WTC11 (cell line): ENCODE measurements at regions not wholly inside any gene's neighbourhood (a gene's known extent, or its start where the extent isn't known, plus 50 kb on each side); places are given as distances from the start of the nearest gene placed in this dataset.
"Not testable (repeated sequence)": the region's sequence is repeated elsewhere in the genome, so short reads cannot be mapped to it uniquely, and the experiment has no call there.

Experiments
- ATAC-seq: fragments of 200-7000 bp; cut with Tn5 transposase; 2 replicates; pipeline ENCODE4 v1.10.0; 2021; ENCODE audit warnings: mild to moderate bottlenecking, moderate library complexity
- CTCF ChIA-PET: fragments of 300-600 bp; sonication (Branson Sonifier 250); formaldehyde crosslinking; loops from one replicate; lab custom pipeline; 2021; ENCODE audit warnings: antibody characterized with exemption; lab: Charles Lee
- POLR2A ChIA-PET: fragments of 350-600 bp; sonication (Branson Sonifier 250); formaldehyde crosslinking; loops from one replicate; lab custom pipeline; 2021; ENCODE audit warnings: antibody characterized with exemption; lab: Charles Lee
- DNase-seq: peaks from one replicate; pipeline ENCODE4 v3.0.0; 2021; ENCODE audit warnings: low spot score
- H3K27ac Mint-ChIP-seq: 2 replicates; pipeline ENCODE4 v1.8.0; 2021; ENCODE audit warnings: mixed read lengths
- H3K27me3 Mint-ChIP-seq: 2 replicates; pipeline ENCODE4 v1.8.0; 2021; ENCODE audit warnings: low read depth, mild to moderate bottlenecking, moderate library complexity, mixed read lengths
- H3K36me3 Mint-ChIP-seq: 2 replicates; pipeline ENCODE4 v1.8.0; 2021; ENCODE audit warnings: mixed read lengths
- H3K4me1 Mint-ChIP-seq: 2 replicates; pipeline ENCODE4 v1.8.0; 2022; ENCODE audit warnings: mixed read lengths
- H3K4me3 Mint-ChIP-seq: 2 replicates; pipeline ENCODE4 v1.8.0; 2021; ENCODE audit warnings: mild to moderate bottlenecking, moderate library complexity, mixed read lengths
- H3K9me3 Mint-ChIP-seq: 2 replicates; pipeline ENCODE4 v1.8.0; 2021; ENCODE audit warnings: mixed read lengths
- CBFB ChIP-seq: sonication (generic); formaldehyde crosslinking; IDR thresholded peaks from 2 replicates; pipeline ENCODE4 v1.8.1; 2022; ENCODE audit warnings: mild to moderate bottlenecking, low read depth, missing genetic modification reagents
- ESRRA ChIP-seq: sonication (generic); formaldehyde crosslinking; IDR thresholded peaks from 2 replicates; pipeline ENCODE4 v1.8.1; 2022; ENCODE audit warnings: mild to moderate bottlenecking, missing genetic modification reagents, borderline replicate concordance
- HMGA2 ChIP-seq: fragments of 250-450 bp; sonication (Bioruptor Pico); IDR thresholded peaks from 2 replicates; pipeline ENCODE4 v1.4.0; 2021; ENCODE audit warnings: mild to moderate bottlenecking, moderate library complexity
- JUN ChIP-seq: sonication (generic); formaldehyde crosslinking; IDR thresholded peaks from 2 replicates; pipeline ENCODE4 v1.8.0; 2023; ENCODE audit warnings: mild to moderate bottlenecking, missing genetic modification reagents
- MXD4 ChIP-seq: fragments of 250-450 bp; sonication (Bioruptor Pico); IDR thresholded peaks from 2 replicates; pipeline ENCODE4 v1.8.0; 2021; ENCODE audit warnings: mild to moderate bottlenecking, moderate library complexity, borderline replicate concordance
- SMAD3 ChIP-seq: sonication (generic); formaldehyde crosslinking; IDR thresholded peaks from 2 replicates; pipeline ENCODE4 v1.8.0; 2022; ENCODE audit warnings: missing genetic modification reagents, mild to moderate bottlenecking, borderline replicate concordance
- TEAD1 ChIP-seq: sonication (generic); formaldehyde crosslinking; IDR thresholded peaks from 2 replicates; pipeline ENCODE4 v1.8.0; 2022; ENCODE audit warnings: mild to moderate bottlenecking, missing genetic modification reagents
- ZNF121 ChIP-seq: sonication (generic); formaldehyde crosslinking; IDR thresholded peaks from 2 replicates; pipeline ENCODE4 v1.8.0; 2023; ENCODE audit warnings: missing genetic modification reagents
- ZNF219 ChIP-seq: sonication (generic); formaldehyde crosslinking; IDR thresholded peaks from 2 replicates; pipeline ENCODE4 v1.8.0; 2023; ENCODE audit warnings: missing genetic modification reagents, mild to moderate bottlenecking, borderline replicate concordance
- ZNF263 ChIP-seq: sonication (generic); formaldehyde crosslinking; IDR thresholded peaks from 2 replicates; pipeline ENCODE4 v1.8.1; 2022; ENCODE audit warnings: low read depth, mild to moderate bottlenecking, moderate library complexity, missing genetic modification reagents
- TF ChIP-seq, protein P1 (sequence below): sonication (generic); formaldehyde crosslinking; IDR thresholded peaks from 2 replicates; pipeline ENCODE4 v1.8.1; 2023; ENCODE audit warnings: mild to moderate bottlenecking, missing genetic modification reagents, moderate library complexity
- TF ChIP-seq, protein P2 (sequence below): sonication (generic); formaldehyde crosslinking; IDR thresholded peaks from 2 replicates; pipeline ENCODE4 v1.8.1; 2022; ENCODE audit warnings: low read depth, missing genetic modification reagents, borderline replicate concordance

DNA sequence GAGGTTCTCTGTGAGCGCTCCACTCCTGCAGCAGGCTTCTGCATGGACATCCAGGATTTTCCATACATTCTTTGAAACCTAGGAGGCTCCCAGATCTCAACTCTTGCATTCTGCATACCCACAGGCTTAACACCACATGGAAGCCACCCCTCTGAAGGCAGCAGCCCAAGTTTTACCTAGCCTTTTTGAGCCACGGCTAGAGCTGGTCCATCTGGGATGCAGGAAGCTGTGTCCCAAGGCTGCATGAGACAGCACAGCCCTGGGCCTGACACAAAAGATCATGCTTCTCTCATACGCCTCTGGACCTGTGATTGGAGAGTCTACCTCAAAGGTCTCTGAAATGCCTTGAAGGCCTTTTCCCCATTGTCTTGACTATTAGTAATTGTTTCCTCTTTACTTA, 53.6 kb upstream of the RPRM start:
- H3K4me1 Mint-ChIP-seq: peaks cover 61% of the 10 kb centered on the region
- peaks cover 54% of the 10 kb centered on the region for H3K36me3 Mint-ChIP-seq
- no peaks in the 10 kb centered on the region for H3K27me3 Mint-ChIP-seq
- H3K9me3 Mint-ChIP-seq: peaks cover 58% of the 10 kb centered on the region
- TF ChIP-seq JUN (CRISPR knock-in tag) (no peak), CBFB (CRISPR knock-in tag) (no peak), ZNF263 (CRISPR knock-in tag) (no peak), MXD4 (CRISPR knock-in tag) (no peak), SMAD3 (CRISPR knock-in tag) (no peak), ZNF219 (CRISPR knock-in tag) (no peak)
- TF ChIP-seq, protein P1, sequence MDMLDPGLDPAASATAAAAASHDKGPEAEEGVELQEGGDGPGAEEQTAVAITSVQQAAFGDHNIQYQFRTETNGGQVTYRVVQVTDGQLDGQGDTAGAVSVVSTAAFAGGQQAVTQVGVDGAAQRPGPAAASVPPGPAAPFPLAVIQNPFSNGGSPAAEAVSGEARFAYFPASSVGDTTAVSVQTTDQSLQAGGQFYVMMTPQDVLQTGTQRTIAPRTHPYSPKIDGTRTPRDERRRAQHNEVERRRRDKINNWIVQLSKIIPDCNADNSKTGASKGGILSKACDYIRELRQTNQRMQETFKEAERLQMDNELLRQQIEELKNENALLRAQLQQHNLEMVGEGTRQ: no peak
- TF ChIP-seq, protein P2, sequence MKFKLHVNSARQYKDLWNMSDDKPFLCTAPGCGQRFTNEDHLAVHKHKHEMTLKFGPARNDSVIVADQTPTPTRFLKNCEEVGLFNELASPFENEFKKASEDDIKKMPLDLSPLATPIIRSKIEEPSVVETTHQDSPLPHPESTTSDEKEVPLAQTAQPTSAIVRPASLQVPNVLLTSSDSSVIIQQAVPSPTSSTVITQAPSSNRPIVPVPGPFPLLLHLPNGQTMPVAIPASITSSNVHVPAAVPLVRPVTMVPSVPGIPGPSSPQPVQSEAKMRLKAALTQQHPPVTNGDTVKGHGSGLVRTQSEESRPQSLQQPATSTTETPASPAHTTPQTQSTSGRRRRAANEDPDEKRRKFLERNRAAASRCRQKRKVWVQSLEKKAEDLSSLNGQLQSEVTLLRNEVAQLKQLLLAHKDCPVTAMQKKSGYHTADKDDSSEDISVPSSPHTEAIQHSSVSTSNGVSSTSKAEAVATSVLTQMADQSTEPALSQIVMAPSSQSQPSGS: no peak
- CTCF ChIA-PET: no interaction called here
- no peak overlapping the region for H3K4me3 Mint-ChIP-seq
- POLR2A ChIA-PET: no interaction called here
- ATAC-seq (peak; percentile 76), DNase-seq (no peak)
- H3K27ac Mint-ChIP-seq: peak overlapping the region; percentile 74

DNA sequence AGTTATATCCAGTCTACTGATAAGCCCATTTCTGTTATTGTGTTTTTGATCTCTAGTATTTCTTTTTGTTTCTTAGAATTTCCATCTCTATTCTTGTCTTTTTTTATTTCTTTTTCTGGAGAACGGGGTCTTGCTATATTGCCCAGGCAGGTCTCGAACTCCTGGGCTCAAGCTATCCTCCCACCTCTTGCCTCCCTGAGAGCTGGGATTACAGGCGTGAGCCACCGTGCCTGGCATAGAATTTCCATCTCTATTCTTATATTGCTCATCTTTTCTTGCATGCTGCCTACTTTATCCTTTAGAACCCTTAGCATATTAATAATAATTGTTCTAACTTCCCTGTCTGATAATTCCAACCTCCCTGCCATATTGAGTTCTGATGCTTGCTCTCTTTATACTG, 55.2 kb upstream of the RPRM start:
- ChIA-PET POLR2A (interaction anchor here (0.6 to 0.7 kb wide), 2 partner anchors 182 to 185 kb away, joined by 4 read pairs; no protein-coding TSS in a partner anchor), CTCF (interaction anchor here (0.7 kb wide), 1 partner anchor 26 kb away, joined by 3 read pairs; no protein-coding TSS in a partner anchor)
- peak overlapping the region; percentile 92 for H3K27ac Mint-ChIP-seq
- peaks cover 48% of the 10 kb centered on the region for H3K9me3 Mint-ChIP-seq
- not testable (repeated sequence) for H3K27me3 Mint-ChIP-seq, H3K4me3 Mint-ChIP-seq, ATAC-seq, DNase-seq
- TF ChIP-seq ZNF121 (CRISPR knock-in tag): peak; percentile 92
- peaks cover 64% of the 10 kb centered on the region for H3K4me1 Mint-ChIP-seq
- peaks cover 48% of the 10 kb centered on the region for H3K36me3 Mint-ChIP-seq

DNA sequence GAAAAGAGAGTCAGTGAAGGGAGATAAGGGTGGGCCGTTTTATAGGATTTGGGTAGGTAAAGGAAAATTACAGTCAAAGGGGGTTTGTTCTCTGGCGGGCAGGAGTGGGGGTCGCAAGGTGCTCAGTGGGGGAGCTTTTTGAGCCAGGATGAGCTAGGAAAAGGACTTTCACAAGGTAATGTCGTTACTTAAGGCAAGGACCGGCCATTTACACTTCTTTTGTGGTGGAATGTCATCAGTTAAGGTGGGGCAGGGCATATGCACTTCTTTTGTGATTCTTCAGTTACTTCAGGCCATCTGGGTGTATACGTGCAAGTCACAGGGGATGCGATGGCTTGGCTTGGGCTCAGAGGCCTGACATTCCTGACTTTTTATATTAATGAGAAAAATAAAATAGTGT, 56.0 kb upstream of the RPRM start:
- TF ChIP-seq TEAD1 (CRISPR knock-in tag): peak; percentile 69; the same call in 1 of the 2 replicates
- H3K4me3 Mint-ChIP-seq, DNase-seq, H3K27me3 Mint-ChIP-seq, ATAC-seq: not testable (repeated sequence)
- POLR2A ChIA-PET: interaction anchor here (0.7 kb wide), 1 partner anchor 186 kb away, joined by 4 read pairs; no protein-coding TSS in a partner anchor
- peaks cover 64% of the 10 kb centered on the region for H3K4me1 Mint-ChIP-seq
- peaks cover 45% of the 10 kb centered on the region for H3K36me3 Mint-ChIP-seq
- peak overlapping the region; percentile 92 for H3K27ac Mint-ChIP-seq
- CTCF ChIA-PET: interaction anchor here (0.7 to 1.4 kb wide), 2 partner anchors 9 to 27 kb away, joined by 3 to 4 read pairs; no protein-coding TSS in a partner anchor
- peaks cover 41% of the 10 kb centered on the region for H3K9me3 Mint-ChIP-seq

DNA sequence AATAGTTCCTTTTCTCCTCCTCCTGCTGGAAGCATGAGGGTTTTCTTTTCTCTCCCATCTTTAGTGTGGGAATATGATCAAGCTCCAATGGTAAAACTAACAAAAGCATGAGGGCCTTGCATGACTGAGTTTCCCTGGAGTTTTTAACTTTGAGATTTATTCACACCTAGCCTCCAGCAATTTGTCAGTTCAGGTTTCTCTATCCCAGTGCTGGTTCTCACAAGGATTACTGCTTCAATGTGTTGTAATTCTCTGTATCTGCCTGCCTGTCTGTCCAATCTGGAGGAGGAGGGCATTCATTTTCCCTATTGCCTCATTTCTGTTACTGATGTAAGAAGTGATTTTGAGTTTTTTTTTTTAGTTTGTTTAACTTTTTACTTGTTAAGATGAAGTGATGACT, 57.6 kb upstream of the RPRM start:
- Mint-ChIP-seq H3K4me3 (no peak overlapping the region), H3K36me3 (peaks cover 43% of the 10 kb centered on the region)
- ATAC-seq: no peak

DNA sequence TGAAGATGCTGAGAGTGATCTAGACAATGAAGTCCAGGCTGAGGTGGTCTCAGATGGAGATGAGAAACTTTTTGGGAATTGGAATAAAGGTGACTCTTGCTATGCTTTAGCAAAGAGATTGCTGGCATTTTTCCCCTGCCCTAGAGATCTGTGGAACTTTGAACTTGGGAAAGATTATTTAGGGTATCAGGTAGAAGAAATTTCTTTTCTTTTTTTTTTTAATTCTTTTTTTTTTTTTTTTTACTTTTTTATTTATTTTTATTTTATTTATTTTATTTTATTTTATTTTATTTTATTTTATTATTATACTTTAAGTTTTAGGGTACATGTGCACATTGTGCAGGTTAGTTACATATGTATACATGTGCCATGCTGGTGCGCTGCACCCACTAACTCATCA, 59.5 kb upstream of the RPRM start:
- H3K27me3 Mint-ChIP-seq, DNase-seq, H3K4me3 Mint-ChIP-seq, CTCF ChIA-PET, ATAC-seq, POLR2A ChIA-PET, H3K27ac Mint-ChIP-seq: not testable (repeated sequence)
- peaks cover 48% of the 10 kb centered on the region for H3K4me1 Mint-ChIP-seq
- H3K36me3 Mint-ChIP-seq: peaks cover 43% of the 10 kb centered on the region
- peaks cover 37% of the 10 kb centered on the region for H3K9me3 Mint-ChIP-seq
- peak; percentile 95 for TF ChIP-seq HMGA2

More for the DNA sequence above, 57.6 kb upstream of the RPRM start:
- peak overlapping the region; percentile 92 for H3K27ac Mint-ChIP-seq
- TF ChIP-seq ESRRA (CRISPR knock-in tag): no peak
- DNase-seq: no peak
- CTCF ChIA-PET: no interaction called here
- H3K27me3 Mint-ChIP-seq: no peaks in the 10 kb centered on the region; the same call in 1 of the 2 replicates
- POLR2A ChIA-PET: no interaction called here
- H3K4me1 Mint-ChIP-seq: peaks cover 60% of the 10 kb centered on the region
- peaks cover 39% of the 10 kb centered on the region for H3K9me3 Mint-ChIP-seq
